NCI-H748 (cell line): ENCODE measurements at regions not wholly inside any gene's neighbourhood (a gene's known extent, or its start where the extent isn't known, plus 50 kb on each side); places are given as distances from the start of the nearest gene placed in this dataset.
A peak's percentile ranks its signal among the peaks of the same experiment; 100 is the strongest.
"Not testable (repeated sequence)": the region's sequence is repeated elsewhere in the genome, so short reads cannot be mapped to it uniquely, and the experiment has no call there.

ENCODE experiments used
- DNase-seq: peaks from one replicate; lab custom pipeline; 2025; ENCODE audit not compliant: unreplicated experiment; lab: John Stamatoyannopoulos, UW

DNA sequence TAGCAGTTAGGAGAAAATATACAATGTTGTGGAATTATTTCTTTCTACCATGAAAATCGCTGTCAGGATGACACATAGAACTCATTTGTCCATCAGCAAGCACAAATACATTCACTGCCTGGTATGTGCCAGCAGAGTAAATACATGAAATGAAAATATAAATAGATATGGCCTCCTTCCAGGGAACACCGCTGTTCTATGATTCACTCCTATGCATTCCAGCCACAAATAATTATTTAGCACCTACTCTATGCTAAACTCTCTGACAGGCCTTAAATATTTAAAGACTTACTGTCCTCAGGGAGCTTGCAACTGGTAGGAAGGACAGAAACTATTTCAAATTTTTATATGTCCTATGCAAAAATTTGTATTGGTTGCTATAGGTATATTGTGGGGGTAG, 975.0 kb upstream of the NCAM2 start:
- DNase-seq: no peak

DNA sequence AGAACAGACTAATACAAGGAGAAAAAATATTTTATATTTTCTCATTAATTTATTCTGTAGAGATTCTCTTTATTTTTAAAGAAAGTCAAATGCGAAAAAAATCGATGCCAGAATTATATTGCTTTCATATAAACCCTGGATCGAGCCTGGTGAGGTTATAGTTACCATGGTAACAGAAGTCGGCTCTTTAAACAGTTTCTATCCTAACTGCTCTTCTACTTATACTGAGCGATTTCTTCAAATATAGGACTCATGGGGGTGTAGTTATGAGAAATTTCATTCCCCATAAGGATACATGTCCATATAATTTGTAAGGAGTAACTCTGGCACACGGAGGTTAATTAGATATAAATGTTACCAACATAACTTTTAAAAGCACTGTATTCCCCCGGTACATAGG, 973.5 kb upstream of the NCAM2 start:
- no peak for DNase-seq

GRCh38 chr21:20026543-20026942, 971.7 kb upstream of the NCAM2 start:
- DNase-seq: no peak

DNA sequence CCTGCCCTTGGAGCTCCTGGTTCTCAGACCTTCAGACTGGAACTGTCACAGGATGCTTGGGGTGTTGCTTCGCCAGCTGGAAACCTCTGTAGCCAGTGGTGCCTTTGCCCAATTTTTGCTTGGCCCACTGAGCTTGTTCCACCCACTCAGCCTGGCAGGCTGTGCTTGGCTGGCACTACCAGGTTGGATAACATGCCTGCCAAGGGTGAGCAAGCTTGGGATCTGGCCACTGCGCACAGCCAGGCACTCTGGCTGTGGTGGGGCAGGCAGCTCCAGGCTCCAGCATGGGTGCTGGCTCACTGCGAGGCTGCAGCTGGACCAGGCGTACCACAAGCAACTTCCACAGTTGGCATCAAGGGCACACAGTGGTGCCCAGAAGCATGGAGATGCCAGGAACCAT, 967.8 kb upstream of the NCAM2 start:
- DNase-seq: no peak

GRCh38 chr21:20031807-20032206, 966.4 kb upstream of the NCAM2 start:
- DNase-seq: no peak

DNA sequence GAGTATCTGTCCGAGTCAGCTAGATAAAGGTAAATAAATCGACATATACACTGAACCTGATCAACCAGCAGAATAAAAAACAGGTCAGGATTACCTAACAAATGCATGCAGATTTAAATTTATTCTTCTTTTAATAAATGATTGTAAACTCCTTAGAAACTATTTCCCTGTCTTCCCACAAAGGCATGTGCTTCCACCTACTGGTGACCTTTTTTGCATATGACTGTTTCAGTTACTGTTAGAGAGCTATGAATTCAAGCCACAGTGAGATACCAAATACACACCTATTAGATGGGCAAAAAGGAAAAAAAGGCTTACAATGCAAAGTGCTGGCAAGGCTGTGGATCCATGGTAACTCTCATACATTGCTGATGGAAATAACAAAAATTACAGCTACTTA, 957.4 kb upstream of the NCAM2 start:
- DNase-seq: peak; percentile 19

- DNase-seq: no peak
Observed at GRCh38 chr21:20045197-20045596, 953.0 kb upstream of the NCAM2 start.

DNA sequence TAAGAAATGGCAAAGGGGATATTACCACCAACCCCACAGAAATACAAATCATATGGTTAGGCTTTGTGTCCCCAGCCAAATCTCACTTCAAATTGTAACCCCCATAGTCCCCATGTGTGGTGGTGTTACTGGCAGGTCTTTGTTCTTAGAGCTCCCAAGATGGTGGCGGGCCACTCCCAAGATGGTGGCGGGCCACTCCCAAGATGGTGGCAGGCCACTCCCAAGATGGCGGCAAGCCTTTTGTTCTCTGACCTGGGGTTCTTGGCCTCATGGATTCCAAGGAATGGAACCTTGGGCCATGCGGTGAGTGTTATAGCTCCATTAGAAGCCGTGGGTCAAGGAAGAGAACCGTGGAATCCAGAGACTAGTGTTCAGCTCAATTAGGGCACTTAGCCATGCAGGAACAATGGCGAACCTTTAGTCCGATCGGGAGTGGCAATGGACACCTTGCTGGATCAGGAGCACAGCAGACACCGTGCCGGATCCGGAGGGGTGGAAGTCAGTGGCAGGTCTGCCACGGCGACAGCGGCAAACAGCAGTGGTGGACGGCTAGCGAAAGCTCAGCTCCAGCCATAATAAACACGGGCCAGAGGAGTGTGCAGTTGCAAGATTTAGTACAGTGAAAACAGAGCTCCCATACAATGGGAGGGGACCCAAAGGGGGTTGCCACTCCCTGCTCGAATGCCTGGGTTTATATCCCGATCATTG, 949.9 kb upstream of the NCAM2 start:
- not testable (repeated sequence) for DNase-seq

DNA sequence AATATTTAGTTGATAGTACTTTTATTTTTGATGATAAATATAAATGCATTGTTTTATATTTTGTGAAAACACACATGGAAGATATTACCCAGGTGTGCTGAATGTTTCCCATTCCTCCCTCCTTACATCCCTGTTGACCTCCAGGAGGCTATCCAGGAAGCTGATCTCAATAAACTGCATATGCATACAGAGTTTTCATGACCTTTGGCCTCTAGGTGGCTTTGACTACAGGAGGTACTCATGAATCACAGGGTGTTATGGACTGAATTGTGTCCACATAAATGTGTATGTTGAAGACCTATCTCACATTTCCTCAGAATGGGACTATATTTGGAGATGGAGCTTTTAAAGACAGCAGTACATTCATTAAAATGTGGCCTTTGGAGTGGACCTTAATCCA, 914.9 kb upstream of the NCAM2 start:
- no peak for DNase-seq

- DNase-seq: no peak
Observed at GRCh38 chr21:20083925-20084324, 914.3 kb upstream of the NCAM2 start.

DNA sequence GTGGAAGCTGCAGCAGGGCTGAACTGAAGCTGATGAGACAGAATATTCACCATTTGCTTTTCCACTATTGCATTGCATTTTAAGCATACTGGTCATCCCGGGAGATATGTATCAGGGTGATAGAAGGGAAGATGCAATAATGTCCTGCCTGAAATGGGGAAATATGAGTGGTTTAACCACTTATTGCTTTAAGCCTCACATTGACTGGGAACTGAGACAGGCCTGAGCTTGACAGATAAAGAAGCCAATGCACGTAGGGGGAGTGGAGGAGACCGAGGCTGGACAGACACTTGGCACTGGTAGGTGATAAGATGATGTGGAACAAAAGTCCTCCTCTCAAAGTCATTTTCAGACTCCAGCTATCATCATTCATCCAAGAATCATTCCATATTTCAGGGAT, 911.7 kb upstream of the NCAM2 start:
- no peak for DNase-seq

GRCh38 chr21:20106368-20106767, 891.8 kb upstream of the NCAM2 start:
- DNase-seq: peak; percentile 88

GRCh38 chr21:20108016-20108415, 890.2 kb upstream of the NCAM2 start:
- DNase-seq: peak; percentile 55

GRCh38 chr21:20108976-20109540, 889.2 kb upstream of the NCAM2 start:
- DNase-seq: no peak

DNA sequence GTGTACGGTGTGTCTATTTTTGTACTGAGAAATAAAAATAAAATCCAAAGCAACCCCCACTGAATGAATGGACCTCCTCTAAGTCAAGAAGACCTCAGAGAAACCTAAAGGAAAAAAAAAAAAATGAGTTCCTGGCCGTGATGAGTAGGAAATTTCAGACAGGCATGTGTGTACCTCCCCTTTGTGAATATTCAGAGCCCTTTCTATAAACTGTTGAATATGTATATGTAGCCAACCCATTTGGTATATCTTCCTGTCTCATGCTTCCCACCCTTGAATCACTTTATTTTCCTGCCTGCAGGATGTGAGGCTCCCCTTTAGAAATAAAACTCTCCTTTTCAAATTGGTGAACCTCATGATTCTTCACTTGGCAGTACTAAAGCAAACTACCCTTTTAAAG, 887.8 kb upstream of the NCAM2 start:
- DNase-seq: peak; percentile 5

GRCh38 chr21:20151741-20152140, 846.5 kb upstream of the NCAM2 start:
- DNase-seq: no peak

DNA sequence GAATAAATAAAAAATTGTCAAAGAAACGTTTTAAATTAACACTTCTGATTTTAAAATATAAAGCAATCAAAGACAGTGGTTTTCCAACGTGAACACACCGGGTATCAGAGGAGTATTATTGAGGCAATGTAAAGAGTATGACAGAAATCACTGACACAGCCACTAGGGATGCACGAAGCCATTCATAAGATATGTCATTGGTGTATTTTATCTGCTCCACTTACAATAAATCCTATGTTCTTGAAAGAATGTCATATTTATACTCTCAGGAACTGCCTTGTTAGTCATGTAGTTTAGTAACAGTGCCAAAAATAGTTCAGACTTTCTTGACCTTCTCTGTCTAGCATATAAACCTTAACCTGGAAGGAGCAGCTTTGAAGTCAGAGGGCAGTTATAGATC, 835.0 kb upstream of the NCAM2 start:
- no peak for DNase-seq

DNA sequence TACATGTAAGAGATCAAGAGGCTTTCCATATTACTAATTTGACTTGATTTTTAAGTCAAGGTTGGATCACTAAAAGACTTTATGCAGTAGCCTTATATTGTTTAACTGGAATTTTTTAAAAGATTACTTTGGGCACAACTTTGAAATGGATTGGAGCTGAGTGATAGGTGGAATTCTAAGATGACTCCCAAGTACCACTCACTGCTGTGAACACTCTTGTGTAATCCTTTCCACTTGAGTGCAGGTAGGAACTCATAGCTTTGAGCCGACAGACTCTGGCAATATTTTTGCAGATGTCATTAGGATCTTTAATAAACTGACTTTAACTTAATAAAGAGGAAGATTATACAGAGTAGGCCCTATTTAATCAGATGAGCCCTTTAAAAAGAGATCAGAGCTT, 831.1 kb upstream of the NCAM2 start:
- DNase-seq: no peak

DNA sequence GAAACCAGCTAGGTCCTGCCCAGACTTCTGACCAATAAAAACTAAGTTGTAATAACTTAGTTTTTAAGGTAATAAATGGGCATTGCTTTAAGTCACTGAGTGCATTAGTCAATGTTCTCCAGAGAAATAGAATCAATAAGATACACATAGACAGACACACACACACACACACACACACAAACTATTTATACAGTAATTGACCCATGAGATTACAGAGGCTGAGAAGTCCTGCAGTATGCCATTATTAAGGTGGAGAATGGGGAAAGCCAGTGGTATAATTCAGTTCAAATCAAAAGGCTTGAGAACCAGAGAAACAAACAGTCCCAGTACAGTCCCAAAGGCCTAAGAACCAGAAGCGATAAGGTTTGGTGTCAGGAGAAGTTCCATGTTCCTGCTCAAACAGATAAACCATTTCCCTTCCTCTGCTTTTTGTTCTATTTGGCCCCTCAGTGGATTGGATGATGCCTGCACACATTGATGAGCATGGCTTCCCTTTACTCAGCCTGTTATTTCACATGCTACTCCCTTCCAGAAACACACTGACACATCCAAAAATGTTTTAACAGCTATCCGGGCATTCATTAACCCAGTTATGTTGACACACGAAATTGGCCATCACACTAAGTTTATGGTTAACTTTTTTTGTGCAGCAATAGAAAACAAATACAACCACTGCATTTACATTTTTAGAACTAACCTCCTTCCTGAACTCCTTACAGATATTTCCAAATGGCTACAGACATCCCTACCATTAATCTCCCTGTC, 828.2 kb upstream of the NCAM2 start:
- no peak for DNase-seq

GRCh38 chr21:20186186-20186585, 812.0 kb upstream of the NCAM2 start:
- no peak for DNase-seq

DNA sequence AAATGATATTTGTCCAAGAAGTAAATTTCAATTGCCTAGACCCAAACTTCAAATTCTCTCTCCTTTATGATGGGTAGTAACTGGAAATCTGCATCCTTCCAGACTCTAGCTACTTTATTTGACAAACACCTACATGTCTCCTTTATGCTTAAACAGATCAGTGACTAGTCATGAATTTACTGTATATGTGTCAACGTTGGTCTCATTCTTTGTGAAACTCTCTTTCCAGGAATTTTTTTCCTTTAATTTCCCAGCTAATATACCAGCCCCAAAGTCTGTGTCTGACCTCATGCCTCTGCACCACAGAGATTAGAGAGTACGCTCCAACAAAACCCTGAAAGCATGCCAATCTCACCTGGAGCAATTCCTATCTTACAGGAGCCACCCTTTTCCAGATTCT, 811.2 kb upstream of the NCAM2 start:
- no peak for DNase-seq

- not testable (repeated sequence) for DNase-seq
Observed at GRCh38 chr21:20201323-20201722, 796.9 kb upstream of the NCAM2 start.
